K562 (cell line): ENCODE measurements at regions not wholly inside any gene's neighbourhood (a gene's known extent, or its start where the extent isn't known, plus 50 kb on each side); places are given as distances from the start of the nearest gene placed in this dataset.

Experiments used
- ZFP36 ChIP-seq: fragments of 150-350 bp; IDR thresholded peaks from 2 replicates; pipeline ENCODE4 v1.6.1; 2018; ENCODE audit warnings: low read length, low read depth; ENCODE audit not compliant: partially characterized antibody
- ZNF217 ChIP-seq: sonication (generic); formaldehyde crosslinking; IDR thresholded peaks from 2 replicates; pipeline ENCODE4 v1.8.0; 2022; ENCODE audit warnings: mild to moderate bottlenecking, missing genetic modification reagents
- TF ChIP-seq, protein P1 (sequence below): fragments of 250-450 bp; sonication (Bioruptor Pico); IDR thresholded peaks from 2 replicates; pipeline ENCODE4 v1.8.0; 2021; ENCODE audit warnings: mild to moderate bottlenecking, moderate library complexity

DNA sequence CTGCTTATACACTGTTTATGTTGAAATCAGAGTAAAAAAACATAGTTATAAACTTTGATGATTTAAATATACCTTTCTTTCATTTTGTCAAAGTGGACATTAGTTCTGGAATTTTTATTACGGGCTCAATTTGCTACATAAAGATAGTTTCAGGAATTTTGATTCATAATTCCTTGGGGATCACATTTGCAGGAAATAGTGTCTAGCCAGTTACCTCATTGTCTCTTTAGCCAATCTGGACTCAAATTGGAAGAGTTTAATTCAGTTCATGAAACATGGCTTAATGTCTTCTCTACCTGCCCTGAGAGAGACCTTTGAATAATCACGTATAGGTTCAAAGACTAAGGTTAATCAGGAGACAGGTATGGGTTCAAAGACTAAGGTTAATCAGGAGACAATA lies 262.6 kb downstream of the HGF start:
- TF ChIP-seq, protein P1, sequence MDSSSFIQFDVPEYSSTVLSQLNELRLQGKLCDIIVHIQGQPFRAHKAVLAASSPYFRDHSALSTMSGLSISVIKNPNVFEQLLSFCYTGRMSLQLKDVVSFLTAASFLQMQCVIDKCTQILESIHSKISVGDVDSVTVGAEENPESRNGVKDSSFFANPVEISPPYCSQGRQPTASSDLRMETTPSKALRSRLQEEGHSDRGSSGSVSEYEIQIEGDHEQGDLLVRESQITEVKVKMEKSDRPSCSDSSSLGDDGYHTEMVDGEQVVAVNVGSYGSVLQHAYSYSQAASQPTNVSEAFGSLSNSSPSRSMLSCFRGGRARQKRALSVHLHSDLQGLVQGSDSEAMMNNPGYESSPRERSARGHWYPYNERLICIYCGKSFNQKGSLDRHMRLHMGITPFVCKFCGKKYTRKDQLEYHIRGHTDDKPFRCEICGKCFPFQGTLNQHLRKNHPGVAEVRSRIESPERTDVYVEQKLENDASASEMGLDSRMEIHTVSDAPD (CRISPR knock-in tag) = no peak
- TF ChIP-seq ZNF217 (CRISPR knock-in tag) (no peak), ZFP36 (no peak)
